ENCODE measurements at regions not wholly inside any gene's neighbourhood (a gene's known extent, or its start where the extent isn't known, plus 50 kb on each side); places are given as distances from the start of the nearest gene placed in this dataset.

DNA sequence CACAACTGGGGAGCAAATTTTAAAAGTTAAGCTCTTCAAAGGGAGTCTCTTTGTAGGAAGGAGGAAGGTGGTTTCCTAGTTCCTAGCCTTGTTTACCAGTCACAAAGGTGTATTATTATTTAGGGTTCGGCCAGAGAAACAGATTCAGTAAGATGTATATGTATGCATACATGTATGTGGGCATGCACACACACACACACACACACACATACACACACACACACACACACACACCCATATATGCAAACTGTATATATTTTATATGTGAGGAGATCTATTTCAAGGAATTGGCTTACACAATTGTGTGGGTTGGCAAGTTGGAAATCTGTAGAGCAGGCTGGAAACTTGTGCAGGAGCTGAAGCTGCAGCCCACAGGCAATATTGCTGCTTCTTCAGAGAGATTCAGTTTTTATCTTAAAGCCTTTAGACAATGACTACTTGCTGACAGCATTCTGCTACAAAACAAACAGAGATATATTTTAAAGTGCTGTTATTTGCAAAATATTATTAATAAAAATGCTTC is 75.3 kb upstream of the DNAH5 start:
- 86% methylated on average over 1 of the region's 1 CpG for WGBS, 2 donors
- DNase-seq (no peak), ATAC-seq (ENCODE audit: low FRiP score) (no peak)
- Histone ChIP-seq H3K36me3 (ENCODE audit: control insufficient read depth in 1 of 2, insufficient read depth in 2 of 2, low read length in 1 of 2) (no peaks in the 10 kb centered on the region), H3K27me3 (ENCODE audit: control insufficient read depth in 1 of 2, insufficient read depth in 2 of 2, low read length in 1 of 2) (peaks cover 0 to 2% of the 10 kb centered on the region in 2 donors), H3K4me1 (ENCODE audit: control insufficient read depth in 1 of 2, insufficient read depth in 2 of 2, low read length in 2 of 2) (no peaks in the 10 kb centered on the region), H3K27ac (ENCODE audit: low read depth in 1 of 2, low read length in 2 of 2) (no peak overlapping the region), H3K4me3 (ENCODE audit: low read length in 2 of 2) (no peak overlapping the region), H3K9me3 (ENCODE audit: control insufficient read depth, low read length) (no peaks in the 10 kb centered on the region)
- intact Hi-C loops (cut with DNase I) = no loop called here

DNA sequence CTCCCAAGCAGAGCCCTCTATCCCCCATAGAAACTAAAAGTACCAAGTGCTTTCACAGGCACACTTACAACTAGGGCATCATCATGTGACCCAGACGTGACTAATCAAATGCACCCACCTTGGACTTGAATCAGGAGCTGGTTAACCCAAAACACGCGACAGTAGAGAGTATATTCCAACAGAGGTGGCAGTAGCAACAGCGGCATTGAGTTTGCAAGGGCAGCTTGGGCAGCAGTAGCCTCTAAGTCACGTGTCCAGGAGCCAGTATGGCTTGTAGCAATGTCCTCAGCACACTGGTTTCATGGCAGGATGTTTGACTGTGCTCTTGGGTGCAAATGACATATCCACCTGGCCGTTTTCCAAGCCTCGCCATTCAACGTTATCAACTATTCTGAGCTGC is 73.4 kb upstream of the DNAH5 start:
- 68 to 70% methylated on average over 8 of the region's 8 CpGs for WGBS, 2 donors
- Histone ChIP-seq H3K4me1 (ENCODE audit: control insufficient read depth in 1 of 2, insufficient read depth in 2 of 2, low read length in 2 of 2) (no peaks in the 10 kb centered on the region), H3K27me3 (ENCODE audit: control insufficient read depth in 1 of 2, insufficient read depth in 2 of 2, low read length in 1 of 2) (peaks cover 0 to 2% of the 10 kb centered on the region in 2 donors), H3K9me3 (ENCODE audit: control insufficient read depth, low read length) (no peaks in the 10 kb centered on the region), H3K36me3 (ENCODE audit: control insufficient read depth in 1 of 2, insufficient read depth in 2 of 2, low read length in 1 of 2) (no peaks in the 10 kb centered on the region), H3K27ac (ENCODE audit: low read depth in 1 of 2, low read length in 2 of 2) (no peak overlapping the region), H3K4me3 (ENCODE audit: low read length in 2 of 2) (no peak overlapping the region)
- intact Hi-C loops (cut with DNase I) = no loop called here
- ATAC-seq (ENCODE audit: low FRiP score) (no peak), DNase-seq (no peak)

DNA sequence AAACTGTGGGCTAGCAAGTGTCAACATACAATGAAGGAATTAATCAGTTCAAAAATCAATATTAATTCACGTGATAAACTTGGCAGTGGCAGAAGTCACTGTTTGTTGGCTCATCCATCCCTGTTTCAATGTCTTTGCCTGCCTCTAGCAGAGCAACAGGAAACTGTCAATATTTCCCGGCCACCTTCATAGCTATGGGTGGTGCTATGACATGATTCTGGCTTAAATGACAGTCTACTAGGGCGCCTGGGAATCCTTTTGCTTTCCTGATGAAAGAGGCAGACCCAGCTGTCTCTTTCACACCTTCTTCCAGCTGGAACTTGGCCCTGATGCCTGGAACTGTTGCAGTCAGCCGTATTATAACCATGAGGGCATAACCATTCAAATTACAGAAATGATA is 72.1 kb upstream of the DNAH5 start:
- no peak for DNase-seq
- intact Hi-C loops (cut with DNase I) = no loop called here
- 67 to 71% methylated on average over 4 of the region's 4 CpGs for WGBS, 2 donors

DNA sequence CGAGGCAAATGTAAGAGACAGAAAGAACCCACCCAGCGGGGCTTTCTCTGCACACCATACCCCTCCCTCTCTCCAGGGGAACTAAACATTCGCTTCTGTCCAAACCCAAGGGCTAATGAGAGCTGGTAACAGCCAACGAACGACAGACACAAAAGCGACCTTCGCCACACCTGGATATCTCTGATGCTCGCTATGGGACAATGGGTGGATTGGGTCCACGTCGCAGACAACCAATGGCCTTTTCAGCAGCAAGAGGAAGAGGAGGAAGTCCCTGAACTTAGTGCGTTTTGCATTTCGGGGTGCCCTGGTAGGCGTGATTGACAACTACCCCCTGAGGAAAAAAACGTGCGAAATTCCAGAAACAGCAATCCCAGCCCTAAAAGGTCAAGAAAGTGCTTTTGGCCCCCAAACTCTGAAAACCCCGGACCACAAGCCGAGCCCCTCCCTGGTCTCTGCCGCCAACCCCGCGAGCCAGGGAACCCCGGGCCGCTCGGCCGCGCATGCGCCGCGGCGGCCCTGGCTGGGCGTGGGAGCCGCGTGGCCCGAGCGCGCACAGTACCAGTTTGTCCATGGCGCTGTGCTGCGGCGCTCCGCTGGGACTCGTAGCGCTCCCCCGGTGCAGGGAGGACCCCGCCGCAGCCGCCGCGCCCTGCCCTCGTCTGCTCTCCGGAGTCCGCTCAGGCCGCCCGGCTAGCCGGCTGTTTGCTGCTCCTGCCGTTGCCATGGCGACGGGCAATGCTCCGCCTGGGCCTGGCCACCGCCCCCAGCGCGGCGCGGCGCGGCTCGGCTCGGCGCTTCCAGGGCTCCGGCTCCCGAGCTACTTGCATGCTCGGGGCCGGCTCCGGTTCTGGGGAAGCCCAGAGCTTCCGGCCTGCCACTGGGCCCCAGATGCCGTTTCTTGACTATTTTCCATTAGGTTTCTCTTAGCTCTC is 66.9 kb upstream of the DNAH5 start:
- ATAC-seq (ENCODE audit: low FRiP score) (peak; percentile 93), DNase-seq (peak; percentile 92 to 96)
- intact Hi-C loops (cut with DNase I) = loop anchor here in 1 of 2 donors (5.0 kb wide), 1 partner anchor 96 kb away; no protein-coding TSS in a partner anchor
- peak overlapping the region; percentile 6 for H3K4me3 ChIP-seq (ENCODE audit: low read length in 2 of 2)
- H3K4me1 ChIP-seq (ENCODE audit: control insufficient read depth in 1 of 2, insufficient read depth in 2 of 2, low read length in 2 of 2) = no peaks in the 10 kb centered on the region
- WGBS, 2 donors = 2% methylated on average over 53 to 74 of the region's 74 CpGs
- no peaks in the 10 kb centered on the region for H3K36me3 ChIP-seq (ENCODE audit: control insufficient read depth in 1 of 2, insufficient read depth in 2 of 2, low read length in 1 of 2)
- no peaks in the 10 kb centered on the region for H3K9me3 ChIP-seq (ENCODE audit: control insufficient read depth, low read length)
- H3K27me3 ChIP-seq (ENCODE audit: control insufficient read depth in 1 of 2, insufficient read depth in 2 of 2, low read length in 1 of 2) = no peaks in the 10 kb centered on the region
- no peak overlapping the region for H3K27ac ChIP-seq (ENCODE audit: low read depth in 1 of 2, low read length in 2 of 2)

More for the DNA sequence above, 72.1 kb upstream of the DNAH5 start:
- H3K27ac ChIP-seq (ENCODE audit: low read depth in 1 of 2, low read length in 2 of 2) = no peak overlapping the region
- no peak for ATAC-seq (ENCODE audit: low FRiP score)
- H3K9me3 ChIP-seq (ENCODE audit: control insufficient read depth, low read length) = no peaks in the 10 kb centered on the region
- no peaks in the 10 kb centered on the region for H3K36me3 ChIP-seq (ENCODE audit: control insufficient read depth in 1 of 2, insufficient read depth in 2 of 2, low read length in 1 of 2)
- H3K4me3 ChIP-seq (ENCODE audit: low read length in 2 of 2) = no peak overlapping the region
- peaks cover 0 to 2% of the 10 kb centered on the region in 2 donors for H3K27me3 ChIP-seq (ENCODE audit: control insufficient read depth in 1 of 2, insufficient read depth in 2 of 2, low read length in 1 of 2)
- H3K4me1 ChIP-seq (ENCODE audit: control insufficient read depth in 1 of 2, insufficient read depth in 2 of 2, low read length in 2 of 2) = no peaks in the 10 kb centered on the region

DNA sequence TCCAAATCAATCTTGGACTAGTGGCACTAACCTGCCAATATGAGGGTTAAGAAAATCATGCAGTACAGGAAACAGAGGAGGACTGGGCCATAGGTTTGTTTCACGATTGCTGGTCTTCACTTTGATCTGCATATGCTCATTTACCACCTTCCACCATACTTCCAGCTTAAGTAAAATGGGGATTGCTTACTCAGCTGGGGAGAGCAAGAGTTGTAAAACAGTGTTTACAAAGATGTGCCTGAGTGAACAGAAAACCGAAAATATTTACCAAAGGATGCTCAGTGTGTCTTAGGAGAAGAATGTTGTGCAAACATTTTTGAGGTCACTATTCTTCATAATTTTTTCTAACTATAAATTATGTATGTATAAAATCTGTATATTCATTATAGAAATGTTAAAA is 65.1 kb upstream of the DNAH5 start:
- intact Hi-C loops (cut with DNase I) = no loop called here
- Histone ChIP-seq H3K27me3 (ENCODE audit: control insufficient read depth in 1 of 2, insufficient read depth in 2 of 2, low read length in 1 of 2) (no peaks in the 10 kb centered on the region), H3K9me3 (ENCODE audit: control insufficient read depth, low read length) (no peaks in the 10 kb centered on the region), H3K27ac (ENCODE audit: low read depth in 1 of 2, low read length in 2 of 2) (no peak overlapping the region), H3K36me3 (ENCODE audit: control insufficient read depth in 1 of 2, insufficient read depth in 2 of 2, low read length in 1 of 2) (no peaks in the 10 kb centered on the region), H3K4me3 (ENCODE audit: low read length in 2 of 2) (no peak overlapping the region), H3K4me1 (ENCODE audit: control insufficient read depth in 1 of 2, insufficient read depth in 2 of 2, low read length in 2 of 2) (no peaks in the 10 kb centered on the region)
- 84 to 85% methylated on average over 2 of the region's 2 CpGs for WGBS, 2 donors
- ATAC-seq (ENCODE audit: low FRiP score) (no peak), DNase-seq (no peak)

DNA sequence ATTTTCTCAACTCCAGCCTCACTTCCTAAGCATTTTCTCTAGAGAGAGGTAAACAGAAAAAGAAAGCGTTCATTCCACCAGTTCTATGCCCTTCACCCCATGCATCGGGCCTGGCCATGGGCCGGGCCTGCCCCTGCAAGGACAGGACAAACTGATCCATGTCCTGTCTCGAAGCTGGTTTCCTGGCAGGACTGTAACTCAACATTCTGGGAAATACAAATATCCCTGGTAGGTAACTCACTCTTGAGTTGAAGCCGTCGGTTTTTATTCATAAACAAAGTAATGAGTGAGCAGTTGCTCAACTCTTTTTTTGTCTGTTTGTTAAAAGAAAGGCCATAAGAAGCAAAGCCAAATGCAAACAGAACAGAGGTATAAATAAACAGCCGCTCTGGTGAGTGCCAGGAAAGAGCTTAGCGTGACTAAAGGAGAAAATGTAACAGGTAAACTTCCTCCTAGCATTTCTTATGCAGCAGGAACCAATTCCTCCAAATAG is 64.4 kb upstream of the DNAH5 start:
- Histone ChIP-seq H3K4me1 (ENCODE audit: control insufficient read depth in 1 of 2, insufficient read depth in 2 of 2, low read length in 2 of 2) (no peaks in the 10 kb centered on the region), H3K4me3 (ENCODE audit: low read length in 2 of 2) (no peak overlapping the region), H3K36me3 (ENCODE audit: control insufficient read depth in 1 of 2, insufficient read depth in 2 of 2, low read length in 1 of 2) (no peaks in the 10 kb centered on the region), H3K9me3 (ENCODE audit: control insufficient read depth, low read length) (no peaks in the 10 kb centered on the region), H3K27ac (ENCODE audit: low read depth in 1 of 2, low read length in 2 of 2) (no peak overlapping the region), H3K27me3 (ENCODE audit: control insufficient read depth in 1 of 2, insufficient read depth in 2 of 2, low read length in 1 of 2) (no peaks in the 10 kb centered on the region)
- DNase-seq (no peak), ATAC-seq (ENCODE audit: low FRiP score) (no peak)
- WGBS, 2 donors = 69 to 83% methylated on average over 8 of the region's 8 CpGs
- intact Hi-C loops (cut with DNase I) = no loop called here

DNA sequence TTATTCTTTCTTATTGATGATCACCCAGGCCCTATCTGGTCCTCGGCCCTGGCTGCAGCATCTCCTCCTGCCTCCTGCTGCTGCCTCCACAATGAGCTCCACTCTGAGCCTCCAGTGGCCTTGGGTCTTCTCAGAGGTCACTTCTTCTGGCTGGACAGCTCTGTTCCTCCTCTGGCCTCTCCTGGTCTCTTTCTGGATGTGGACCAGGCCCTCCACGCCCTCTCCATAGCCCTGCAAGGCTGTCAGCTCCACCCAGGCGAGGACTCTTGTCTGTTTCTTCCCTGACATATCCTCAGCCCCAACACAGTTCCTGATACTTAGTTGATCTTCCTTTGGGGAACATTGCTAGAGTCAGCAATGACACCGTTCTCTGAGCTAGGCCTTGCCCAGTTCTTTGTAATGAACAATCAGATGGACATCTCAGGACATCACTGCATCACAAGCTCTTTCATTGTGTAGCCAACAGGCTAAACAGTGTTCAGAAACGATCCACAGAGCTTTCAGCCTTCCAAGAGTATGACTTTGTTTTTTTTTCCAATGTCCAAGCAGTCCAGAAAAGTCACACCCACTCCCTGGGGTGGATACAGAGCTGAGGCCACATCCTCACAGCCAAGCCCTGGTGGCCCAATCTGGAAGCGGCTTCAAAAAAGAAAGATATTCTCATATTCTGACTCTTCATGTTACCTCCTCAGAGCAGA is 62.5 kb upstream of the DNAH5 start:
- no peaks in the 10 kb centered on the region for H3K27me3 ChIP-seq (ENCODE audit: control insufficient read depth in 1 of 2, insufficient read depth in 2 of 2, low read length in 1 of 2)
- DNase-seq (no peak), ATAC-seq (ENCODE audit: low FRiP score) (peak; percentile 69)
- H3K36me3 ChIP-seq (ENCODE audit: control insufficient read depth in 1 of 2, insufficient read depth in 2 of 2, low read length in 1 of 2) = no peaks in the 10 kb centered on the region
- H3K4me3 ChIP-seq (ENCODE audit: low read length in 2 of 2) = no peak overlapping the region
- WGBS, 2 donors = 77 to 81% methylated on average over 6 of the region's 6 CpGs
- intact Hi-C loops (cut with DNase I) = no loop called here
- H3K9me3 ChIP-seq (ENCODE audit: control insufficient read depth, low read length) = peaks cover 2% of the 10 kb centered on the region
- no peaks in the 10 kb centered on the region for H3K4me1 ChIP-seq (ENCODE audit: control insufficient read depth in 1 of 2, insufficient read depth in 2 of 2, low read length in 2 of 2)
- H3K27ac ChIP-seq (ENCODE audit: low read depth in 1 of 2, low read length in 2 of 2) = no peak overlapping the region

DNA sequence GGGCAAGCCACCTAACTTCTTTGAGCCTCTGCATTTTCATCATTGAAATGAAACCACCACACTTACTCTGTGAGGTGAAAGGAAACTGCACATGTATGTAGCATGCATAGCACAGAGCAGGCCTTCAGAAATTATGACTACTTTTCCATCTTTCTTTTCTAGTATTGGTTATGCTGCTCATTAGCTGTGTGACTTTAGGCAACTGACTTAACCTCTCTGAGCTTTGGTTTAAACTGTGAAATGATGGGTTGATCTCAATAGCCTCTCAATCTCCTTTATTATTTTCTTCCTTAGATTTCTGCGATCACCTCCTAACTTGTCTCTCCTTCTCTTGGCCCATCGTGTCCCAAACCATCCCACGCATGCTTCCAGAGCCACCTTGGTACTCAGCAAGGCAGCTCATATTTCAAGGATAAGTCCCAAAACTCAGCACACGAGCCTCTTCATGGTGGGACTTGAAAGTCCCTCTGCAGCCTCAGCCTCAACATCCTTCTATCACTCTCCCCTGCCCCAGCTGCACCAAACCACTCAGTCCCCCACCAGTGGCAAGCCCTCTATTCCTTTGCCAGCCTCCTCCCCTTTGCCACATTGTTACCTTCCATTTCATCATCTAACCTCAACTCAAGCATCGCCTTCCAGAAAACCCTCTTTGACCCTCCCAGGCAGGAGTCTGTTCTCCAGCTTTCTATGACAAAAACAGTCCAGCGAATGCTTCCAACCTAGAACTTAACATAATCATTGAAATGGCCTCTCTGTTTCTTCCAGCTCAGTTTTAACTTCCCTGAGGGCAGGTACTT is 60.3 kb upstream of the DNAH5 start:
- intact Hi-C loops (cut with DNase I) = no loop called here
- H3K9me3 ChIP-seq (ENCODE audit: control insufficient read depth, low read length) = peaks cover 2% of the 10 kb centered on the region
- H3K27me3 ChIP-seq (ENCODE audit: control insufficient read depth in 1 of 2, insufficient read depth in 2 of 2, low read length in 1 of 2) = no peaks in the 10 kb centered on the region
- H3K36me3 ChIP-seq (ENCODE audit: control insufficient read depth in 1 of 2, insufficient read depth in 2 of 2, low read length in 1 of 2) = no peaks in the 10 kb centered on the region
- DNase-seq = no peak
- no peaks in the 10 kb centered on the region for H3K4me1 ChIP-seq (ENCODE audit: control insufficient read depth in 1 of 2, insufficient read depth in 2 of 2, low read length in 2 of 2)
- no peak overlapping the region for H3K4me3 ChIP-seq (ENCODE audit: low read length in 2 of 2)
- WGBS, 2 donors = 84% methylated on average over 6 of the region's 6 CpGs
- no peak for ATAC-seq (ENCODE audit: low FRiP score)
- H3K27ac ChIP-seq (ENCODE audit: low read depth in 1 of 2, low read length in 2 of 2) = no peak overlapping the region

Measured in aorta (tissue), 5 donors.